ENCODE measurements at regions not wholly inside any gene's neighbourhood (a gene's known extent, or its start where the extent isn't known, plus 50 kb on each side); places are given as distances from the start of the nearest gene placed in this dataset.

GRCh38 chr1:209104646-209105045, 478.9 kb upstream of the CAMK1G start:
- Histone ChIP-seq H3K9me3 (replicated peaks in 1 of 2; ENCODE audit: control insufficient read depth in 1 of 2, insufficient read depth in 1 of 2, low read length in 2 of 2) (no peaks in the 10 kb centered on the region), H3K4me1 (ENCODE audit: control insufficient read depth in 1 of 2, insufficient read depth in 2 of 2, low read length in 2 of 2) (no peaks in the 10 kb centered on the region), H2AFZ (ENCODE audit: insufficient read depth, low read depth, low read length, poor library complexity, severe bottlenecking) (no peak overlapping the region), H3K36me3 (replicated peaks in 1 of 2; ENCODE audit: control insufficient read depth in 1 of 2, insufficient read depth in 2 of 2, low read length in 2 of 2) (no peaks in the 10 kb centered on the region), H3K27ac (ENCODE audit: low read depth in 1 of 2, low read length in 2 of 2) (no peak overlapping the region), H3K79me2 (ENCODE audit: insufficient read depth, low read length) (no peaks in the 10 kb centered on the region), H3K4me2 (replicated peaks; ENCODE audit: extremely low read depth, low read length, poor library complexity, severe bottlenecking) (no peak overlapping the region), H3K9ac (ENCODE audit: insufficient read depth, low read length, poor library complexity, severe bottlenecking) (no peak overlapping the region), H3K27me3 (ENCODE audit: control insufficient read depth in 2 of 2, insufficient read depth in 2 of 2, low read length in 2 of 2) (no peaks in the 10 kb centered on the region), H4K20me1 (ENCODE audit: insufficient read depth, low read length) (no peaks in the 10 kb centered on the region), H3K4me3 (replicated peaks in 1 of 3; ENCODE audit: low read depth in 2 of 3, low read length in 3 of 3) (no peak overlapping the region)
- Mint-ChIP-seq H3K9me3 (peaks cover 0 to 2% (median 0%) of the 10 kb centered on the region in 7 donors), H3K36me3 (no peaks in the 10 kb centered on the region), H3K4me1 (no peaks in the 10 kb centered on the region), H3K27me3 (ENCODE audit: low read depth in 3 of 3) (peaks cover 0 to 2% (median 0%) of the 10 kb centered on the region in 3 donors), H3K4me3 (no peak overlapping the region), H3K27ac (no peak overlapping the region)
- 93% methylated on average over 2 of the region's 3 CpGs for WGBS (ENCODE audit: insufficient coverage)
- no peak for DNase-seq
- intact Hi-C loops (cut with micrococcal nuclease), result no loop called here
- no peak for TF ChIP-seq CTCF (IDR thresholded peaks at IDR 0.05)

- no peaks in the 10 kb centered on the region for H3K79me2 ChIP-seq (ENCODE audit: insufficient read depth, low read length)
- H3K9me3 Mint-ChIP-seq, result peaks cover 0 to 2% (median 0%) of the 10 kb centered on the region in 7 donors
- no peaks in the 10 kb centered on the region for H3K36me3 Mint-ChIP-seq
- H3K27me3 ChIP-seq (ENCODE audit: control insufficient read depth in 2 of 2, insufficient read depth in 2 of 2, low read length in 2 of 2), result no peaks in the 10 kb centered on the region
- H3K4me1 Mint-ChIP-seq, result no peaks in the 10 kb centered on the region
- H3K27ac Mint-ChIP-seq, result no peak overlapping the region
- TF ChIP-seq CTCF (IDR thresholded peaks at IDR 0.05), result no peak
- intact Hi-C loops (cut with micrococcal nuclease), result no loop called here
- no peak overlapping the region for H2AFZ ChIP-seq (ENCODE audit: insufficient read depth, low read depth, low read length, poor library complexity, severe bottlenecking)
- H3K4me2 ChIP-seq (replicated peaks; ENCODE audit: extremely low read depth, low read length, poor library complexity, severe bottlenecking), result no peak overlapping the region
- no peak for DNase-seq
- H3K9me3 ChIP-seq (replicated peaks in 1 of 2; ENCODE audit: control insufficient read depth in 1 of 2, insufficient read depth in 1 of 2, low read length in 2 of 2), result no peaks in the 10 kb centered on the region
- peaks cover 0 to 2% (median 0%) of the 10 kb centered on the region in 3 donors for H3K27me3 Mint-ChIP-seq (ENCODE audit: low read depth in 3 of 3)
- H3K36me3 ChIP-seq (replicated peaks in 1 of 2; ENCODE audit: control insufficient read depth in 1 of 2, insufficient read depth in 2 of 2, low read length in 2 of 2), result no peaks in the 10 kb centered on the region
- no peaks in the 10 kb centered on the region for H4K20me1 ChIP-seq (ENCODE audit: insufficient read depth, low read length)
- H3K9ac ChIP-seq (ENCODE audit: insufficient read depth, low read length, poor library complexity, severe bottlenecking), result no peak overlapping the region
- no peaks in the 10 kb centered on the region for H3K4me1 ChIP-seq (ENCODE audit: control insufficient read depth in 1 of 2, insufficient read depth in 2 of 2, low read length in 2 of 2)
- WGBS (ENCODE audit: insufficient coverage), result 100% methylated on average over 1 of the region's 3 CpGs
- H3K4me3 Mint-ChIP-seq, result no peak overlapping the region
- H3K27ac ChIP-seq (ENCODE audit: low read depth in 1 of 2, low read length in 2 of 2), result no peak overlapping the region
- H3K4me3 ChIP-seq (replicated peaks in 1 of 3; ENCODE audit: low read depth in 2 of 3, low read length in 3 of 3), result no peak overlapping the region
Observed at GRCh38 chr1:209105701-209106100, 477.8 kb upstream of the CAMK1G start.
